SK-N-SH (cell line): ENCODE measurements at regions not wholly inside any gene's neighbourhood (a gene's known extent, or its start where the extent isn't known, plus 50 kb on each side); places are given as distances from the start of the nearest gene placed in this dataset.
A peak's percentile ranks its signal among the peaks of the same experiment; 100 is the strongest.

Experiments
- CTCF ChIP-seq: fragments of 200-600 bp; sonication (generic); IDR thresholded peaks from 2 replicates; pipeline ENCODE4 v1.6.1; 2017; ENCODE audit warnings: antibody characterized with exemption, mild to moderate bottlenecking, moderate library complexity
- ELF1 ChIP-seq: IDR thresholded peaks from 2 replicates; pipeline ENCODE4 v1.4.0; 2012
- EZH2phosphoT487 ChIP-seq: fragments of 200-600 bp; sonication (generic); IDR thresholded peaks from 2 replicates; pipeline ENCODE4 v1.6.1; 2017; ENCODE audit warnings: low read depth, mixed run types, mild to moderate bottlenecking, antibody characterized with exemption, moderate library complexity, borderline replicate concordance
- GABPA ChIP-seq: IDR thresholded peaks from 2 replicates; pipeline ENCODE4 v1.4.0; 2012; ENCODE audit warnings: low read depth, mild to moderate bottlenecking
- JUND ChIP-seq: IDR thresholded peaks from 2 replicates; pipeline ENCODE4 v1.4.0; 2012
- MXI1 ChIP-seq: IDR thresholded peaks from 2 replicates; pipeline ENCODE4 v1.6.1; 2012; ENCODE audit warnings: mild to moderate bottlenecking, low read depth, low read length, improper control_type of control experiment
- POLR2AphosphoS5 ChIP-seq: IDR thresholded peaks from 2 replicates; pipeline ENCODE4 v1.6.1; 2012; ENCODE audit warnings: low read depth, low read length
- REST ChIP-seq: IDR thresholded peaks from 2 replicates; pipeline ENCODE4 v1.6.1; 2012; ENCODE audit warnings: mild to moderate bottlenecking, low read depth, low read length, moderate library complexity
- SIN3A ChIP-seq: IDR thresholded peaks from 2 replicates; pipeline ENCODE4 v1.6.1; 2012; ENCODE audit warnings: low read depth, mild to moderate bottlenecking, low read length, moderate library complexity, borderline replicate concordance

- TF ChIP-seq CTCF (peak; percentile 86), REST (no peak), JUND (no peak), ELF1 (no peak; the same call in 1 of the 2 replicates), MXI1 (no peak), GABPA (no peak), SIN3A (no peak), EZH2phosphoT487 (no peak), POLR2AphosphoS5 (no peak)
These were observed 58.8 kb upstream of the AKR1E2 start for GRCh38 chr10:4767033-4767814.
